Left lung (tissue), 4 donors: ENCODE measurements at regions not wholly inside any gene's neighbourhood (a gene's known extent, or its start where the extent isn't known, plus 50 kb on each side); places are given as distances from the start of the nearest gene placed in this dataset.

Experiments
- ATAC-seq: fragments of 200-7000 bp; cut with Tn5 transposase; one replicate; pipeline ENCODE4 v1.9.1; 2020; ENCODE audit warnings: moderate library complexity
- DNase-seq, 4 donors: peaks; one replicate each; pipeline ENCODE4 v3.0.0-alpha.2; 2013 to 2020
- H3K27ac ChIP-seq, 2 donors: fragments of 200-600 bp; sonication (generic) in 1 of 2; one replicate each; pipeline versions ENCODE4 v1.5.0 to v1.8.0; 2020 to 2021
- H3K27me3 ChIP-seq, 2 donors: fragments of 200-600 bp; sonication (generic) in 1 of 2; one replicate each; pipeline versions ENCODE4 v1.5.0 to v1.8.0; 2020 to 2021
- H3K36me3 ChIP-seq, 2 donors: fragments of 200-600 bp; sonication (generic) in 1 of 2; one replicate each; pipeline versions ENCODE4 v1.5.0 to v1.8.0; 2020 to 2021
- H3K4me1 ChIP-seq, 2 donors: fragments of 200-600 bp; one replicate each; pipeline ENCODE4 v1.8.0; 2021
- H3K4me3 ChIP-seq, 2 donors: fragments of 200-600 bp; sonication (generic) in 1 of 2; one replicate each; pipeline versions ENCODE4 v1.5.0 to v1.8.0; 2020 to 2021; ENCODE audit warnings: mild to moderate bottlenecking in 1 of 2
- H3K9me3 ChIP-seq, 2 donors: fragments of 200-600 bp; sonication (generic) in 1 of 2; one replicate each; pipeline versions ENCODE4 v1.5.0 to v1.8.0; 2020 to 2021
- CTCF ChIP-seq, 2 donors: fragments of 200-600 bp; sonication (generic) in 1 of 2; IDR thresholded peaks; one replicate each; pipeline versions ENCODE4 v1.5.0 to v1.8.0; 2021; ENCODE audit warnings: antibody characterized with exemption in 2 of 2
- intact Hi-C, 2 donors: fragments of 100-400 bp; cut with DNase I; formaldehyde crosslinking; loops; one replicate each; pipeline versions ENCODE4 v1.11.2 to v1.14.2; 2022
- donor health status: DM: no; HTN: yes; CAD: no.
- donor health status: DM: no; HTN: no; CAD: no.

GRCh38 chr2:567496-567864 is 109.7 kb downstream of the TMEM18 start:
- ATAC-seq = no peak
- intact Hi-C loops = no loop called here
- Histone ChIP-seq H3K27me3 (peaks cover 0 to 5% of the 10 kb centered on the region in 2 donors), H3K4me3 (no peak overlapping the region), H3K4me1 (no peaks in the 10 kb centered on the region), H3K9me3 (peaks cover 0 to 11% of the 10 kb centered on the region in 2 donors), H3K27ac (no peak overlapping the region), H3K36me3 (no peaks in the 10 kb centered on the region)
- no peak for DNase-seq
- no peak for TF ChIP-seq CTCF (IDR thresholded peaks at IDR 0.05)

- H3K4me1 ChIP-seq = no peaks in the 10 kb centered on the region
- no peak for DNase-seq
- intact Hi-C loops = no loop called here
- H3K27ac ChIP-seq = no peak overlapping the region
- H3K27me3 ChIP-seq = peaks cover 0 to 5% of the 10 kb centered on the region in 2 donors
- ATAC-seq = no peak
- no peak for TF ChIP-seq CTCF (IDR thresholded peaks at IDR 0.05)
- no peak overlapping the region for H3K4me3 ChIP-seq
- H3K9me3 ChIP-seq = peaks cover 0 to 5% of the 10 kb centered on the region in 2 donors
- H3K36me3 ChIP-seq = no peaks in the 10 kb centered on the region
These were observed 110.6 kb downstream of the TMEM18 start for GRCh38 chr2:566379-567313.

DNA sequence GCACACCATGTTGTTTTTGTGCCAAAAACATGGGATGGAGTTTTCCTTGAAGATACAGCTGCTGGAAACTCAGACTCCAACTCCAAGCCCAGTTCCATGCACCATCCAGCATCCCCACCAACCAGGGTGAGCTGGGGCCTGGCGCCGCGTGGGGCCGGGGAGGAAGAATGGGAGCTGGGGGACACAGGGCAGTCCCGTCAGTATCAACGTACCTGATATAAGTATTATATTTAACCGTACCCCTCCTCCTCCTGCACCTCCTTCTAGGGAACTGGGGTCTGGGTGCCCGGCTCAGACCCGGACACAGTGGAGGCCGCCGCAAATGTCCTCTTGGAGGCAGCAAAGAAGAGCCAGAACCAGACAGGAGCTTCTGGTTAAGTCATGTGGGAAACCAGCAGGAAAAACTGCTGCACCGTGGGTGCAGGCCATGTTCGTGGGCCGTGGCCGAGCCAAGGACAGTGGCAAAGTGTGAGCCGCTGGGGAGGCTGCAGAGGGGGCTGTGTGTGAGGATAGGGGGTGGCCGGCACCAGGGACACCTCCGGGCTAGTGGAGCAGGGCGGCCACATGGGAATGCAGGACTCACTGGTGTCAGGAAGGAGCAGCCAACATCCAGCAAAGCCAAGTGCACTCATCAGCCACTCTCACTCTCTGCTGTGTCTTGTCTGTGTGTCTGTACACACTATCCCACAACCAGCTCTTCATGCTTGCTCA is 112.6 kb downstream of the TMEM18 start:
- no peaks in the 10 kb centered on the region for H3K36me3 ChIP-seq
- ATAC-seq (no peak), DNase-seq (no peak)
- no peak overlapping the region for H3K4me3 ChIP-seq
- no peak overlapping the region for H3K27ac ChIP-seq
- no peak for TF ChIP-seq CTCF (IDR thresholded peaks at IDR 0.05)
- no peaks in the 10 kb centered on the region for H3K9me3 ChIP-seq
- H3K4me1 ChIP-seq = no peaks in the 10 kb centered on the region
- peaks cover 0 to 5% of the 10 kb centered on the region in 2 donors for H3K27me3 ChIP-seq
- intact Hi-C loops = no loop called here

GRCh38 chr2:563512-563911 is 113.7 kb downstream of the TMEM18 start:
- ATAC-seq (no peak), DNase-seq (no peak)
- H3K36me3 ChIP-seq = no peaks in the 10 kb centered on the region
- H3K4me3 ChIP-seq = no peak overlapping the region
- no peaks in the 10 kb centered on the region for H3K4me1 ChIP-seq
- intact Hi-C loops = no loop called here
- TF ChIP-seq CTCF (IDR thresholded peaks at IDR 0.05) = no peak
- no peaks in the 10 kb centered on the region for H3K9me3 ChIP-seq
- peaks cover 0 to 5% of the 10 kb centered on the region in 2 donors for H3K27me3 ChIP-seq
- H3K27ac ChIP-seq = no peak overlapping the region
